ENCODE measurements at regions not wholly inside any gene's neighbourhood (a gene's known extent, or its start where the extent isn't known, plus 50 kb on each side); places are given as distances from the start of the nearest gene placed in this dataset.

- TF ChIP-seq, protein P1, sequence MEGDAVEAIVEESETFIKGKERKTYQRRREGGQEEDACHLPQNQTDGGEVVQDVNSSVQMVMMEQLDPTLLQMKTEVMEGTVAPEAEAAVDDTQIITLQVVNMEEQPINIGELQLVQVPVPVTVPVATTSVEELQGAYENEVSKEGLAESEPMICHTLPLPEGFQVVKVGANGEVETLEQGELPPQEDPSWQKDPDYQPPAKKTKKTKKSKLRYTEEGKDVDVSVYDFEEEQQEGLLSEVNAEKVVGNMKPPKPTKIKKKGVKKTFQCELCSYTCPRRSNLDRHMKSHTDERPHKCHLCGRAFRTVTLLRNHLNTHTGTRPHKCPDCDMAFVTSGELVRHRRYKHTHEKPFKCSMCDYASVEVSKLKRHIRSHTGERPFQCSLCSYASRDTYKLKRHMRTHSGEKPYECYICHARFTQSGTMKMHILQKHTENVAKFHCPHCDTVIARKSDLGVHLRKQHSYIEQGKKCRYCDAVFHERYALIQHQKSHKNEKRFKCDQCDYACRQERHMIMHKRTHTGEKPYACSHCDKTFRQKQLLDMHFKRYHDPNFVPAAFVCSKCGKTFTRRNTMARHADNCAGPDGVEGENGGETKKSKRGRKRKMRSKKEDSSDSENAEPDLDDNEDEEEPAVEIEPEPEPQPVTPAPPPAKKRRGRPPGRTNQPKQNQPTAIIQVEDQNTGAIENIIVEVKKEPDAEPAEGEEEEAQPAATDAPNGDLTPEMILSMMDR (IDR thresholded peaks at IDR 0.05; ENCODE audit: insufficient read depth, low read length): no peak
These were observed 106.8 kb downstream of the BBS10 start for GRCh38 chr12:76241371-76241770.

DNA sequence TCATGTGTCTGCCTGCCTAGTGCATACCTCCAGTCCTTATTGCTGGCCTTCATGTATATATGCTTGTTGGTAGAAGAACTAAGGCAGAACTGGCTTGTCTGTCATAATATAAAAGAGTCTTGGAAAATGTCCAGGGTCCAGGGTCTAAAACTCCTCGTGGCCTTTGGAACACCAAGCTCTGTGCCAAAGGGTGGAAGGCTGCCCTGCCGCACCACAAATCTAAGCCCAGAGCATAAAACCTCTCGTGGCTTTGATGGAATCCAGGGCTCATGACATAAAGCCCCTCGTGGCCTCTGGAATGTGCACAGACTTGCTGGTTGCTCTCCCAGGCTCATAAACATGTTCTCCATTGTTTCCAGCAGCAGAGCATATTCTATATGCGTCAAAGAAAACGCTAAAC is 107.9 kb downstream of the BBS10 start:
- H3K4me3 ChIP-seq (ENCODE audit: low read depth, low read length): no peak overlapping the region
- DNase-seq (ENCODE audit: low read depth): no peak
- TF ChIP-seq, protein P1 (IDR thresholded peaks at IDR 0.05; ENCODE audit: insufficient read depth, low read length): no peak

More at GRCh38 chr12:76241371-76241770, 106.8 kb downstream of the BBS10 start:
- no peak for DNase-seq (ENCODE audit: low read depth)
- no peak overlapping the region for H3K4me3 ChIP-seq (ENCODE audit: low read depth, low read length)

DNA sequence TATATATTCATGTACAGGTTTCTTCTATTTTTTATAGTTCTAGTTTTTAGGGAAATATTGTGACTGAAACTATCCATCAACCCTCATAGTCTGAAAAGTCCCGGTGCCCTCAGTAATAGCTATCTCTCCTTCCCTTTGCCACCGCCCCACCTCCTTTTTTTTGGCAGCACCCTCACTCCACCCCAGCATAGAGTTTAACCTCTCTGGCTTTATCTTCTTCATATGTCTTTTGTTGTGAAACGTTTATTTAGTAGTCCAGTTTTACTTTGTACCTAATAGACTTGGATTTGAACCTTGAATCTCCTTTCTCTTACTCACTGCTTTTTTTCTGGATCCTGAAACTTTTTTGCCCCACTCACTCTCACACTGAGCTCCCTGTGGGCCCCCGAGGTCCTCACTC is 109.5 kb downstream of the BBS10 start:
- DNase-seq (ENCODE audit: low read depth): no peak
- TF ChIP-seq, protein P1 (IDR thresholded peaks at IDR 0.05; ENCODE audit: insufficient read depth, low read length): no peak
- no peak overlapping the region for H3K4me3 ChIP-seq (ENCODE audit: low read depth, low read length)

- no peak for DNase-seq (ENCODE audit: low read depth)
- TF ChIP-seq, protein P1 (IDR thresholded peaks at IDR 0.05; ENCODE audit: insufficient read depth, low read length): no peak
These were observed 111.0 kb downstream of the BBS10 start for GRCh38 chr12:76237086-76237701.

GRCh38 chr12:76236640-76237039 is 111.6 kb downstream of the BBS10 start:
- DNase-seq (ENCODE audit: low read depth): peak; percentile 52
- H3K4me3 ChIP-seq (ENCODE audit: low read depth, low read length): no peak overlapping the region
- TF ChIP-seq, protein P1 (IDR thresholded peaks at IDR 0.05; ENCODE audit: insufficient read depth, low read length): no peak

More at GRCh38 chr12:76237086-76237701, 111.0 kb downstream of the BBS10 start:
- H3K4me3 ChIP-seq (ENCODE audit: low read depth, low read length): no peak overlapping the region

DNA sequence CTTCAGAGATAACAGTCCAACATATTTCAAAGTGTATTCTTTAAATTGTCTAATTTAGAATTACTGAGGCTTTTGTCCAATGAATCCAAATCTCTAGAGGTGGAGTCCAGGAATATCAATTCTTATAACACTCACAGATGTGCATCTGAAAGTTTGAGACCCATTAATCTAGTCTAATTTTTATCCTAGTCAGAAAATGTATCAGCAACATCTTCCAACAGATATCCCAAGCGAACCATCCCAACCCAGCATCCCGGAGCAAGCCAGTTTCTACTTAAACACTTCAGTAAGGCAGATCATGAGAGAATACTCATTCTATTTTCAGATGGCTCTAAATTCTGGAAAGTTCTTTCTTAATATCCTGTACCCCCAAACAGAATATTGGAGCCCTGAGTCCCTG is 113.5 kb downstream of the BBS10 start:
- TF ChIP-seq, protein P1 (IDR thresholded peaks at IDR 0.05; ENCODE audit: insufficient read depth, low read length): no peak
- no peak for DNase-seq (ENCODE audit: low read depth)

GRCh38 chr12:76232013-76232412 is 116.2 kb downstream of the BBS10 start:
- DNase-seq (ENCODE audit: low read depth): no peak
- no peak overlapping the region for H3K4me3 ChIP-seq (ENCODE audit: low read depth, low read length)
- TF ChIP-seq, protein P1 (IDR thresholded peaks at IDR 0.05; ENCODE audit: insufficient read depth, low read length): no peak

More for the DNA sequence above, 113.5 kb downstream of the BBS10 start:
- H3K4me3 ChIP-seq (ENCODE audit: low read depth, low read length): no peak overlapping the region
